GM19438 (cell line): ENCODE measurements at regions not wholly inside any gene's neighbourhood (a gene's known extent, or its start where the extent isn't known, plus 50 kb on each side); places are given as distances from the start of the nearest gene placed in this dataset.

Experiments
- ATAC-seq: cut with Tn5 transposase; IDR thresholded peaks from one replicate; pipeline ENCODE4 v1.9.1; 2021; ENCODE audit warnings: low read depth; ENCODE audit not compliant: unreplicated experiment

GRCh38 chr2:204175552-204176271 lies 239.1 kb downstream of the ICOS start:
- ATAC-seq = no peak

DNA sequence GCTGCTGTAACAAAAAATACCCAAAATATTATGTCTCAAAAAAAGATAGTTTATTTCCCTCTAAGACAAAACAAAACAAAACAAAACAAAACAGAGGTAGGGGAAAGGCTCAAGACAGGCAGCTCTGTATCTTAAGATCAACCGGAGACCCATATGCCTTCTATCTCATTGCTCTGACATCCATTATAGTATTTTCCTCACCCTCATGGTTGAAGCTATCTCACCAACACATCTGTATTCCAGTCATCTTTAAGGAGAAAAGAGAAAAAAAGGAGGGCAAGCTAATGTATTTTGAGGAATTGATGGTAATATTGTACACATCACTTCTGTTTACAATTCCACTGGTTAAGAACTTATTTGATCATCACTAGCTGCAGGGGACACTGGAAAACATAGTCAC lies 239.7 kb downstream of the ICOS start:
- no peak for ATAC-seq

- ATAC-seq = no peak
These were observed 240.9 kb downstream of the ICOS start for GRCh38 chr2:204177251-204177976.

DNA sequence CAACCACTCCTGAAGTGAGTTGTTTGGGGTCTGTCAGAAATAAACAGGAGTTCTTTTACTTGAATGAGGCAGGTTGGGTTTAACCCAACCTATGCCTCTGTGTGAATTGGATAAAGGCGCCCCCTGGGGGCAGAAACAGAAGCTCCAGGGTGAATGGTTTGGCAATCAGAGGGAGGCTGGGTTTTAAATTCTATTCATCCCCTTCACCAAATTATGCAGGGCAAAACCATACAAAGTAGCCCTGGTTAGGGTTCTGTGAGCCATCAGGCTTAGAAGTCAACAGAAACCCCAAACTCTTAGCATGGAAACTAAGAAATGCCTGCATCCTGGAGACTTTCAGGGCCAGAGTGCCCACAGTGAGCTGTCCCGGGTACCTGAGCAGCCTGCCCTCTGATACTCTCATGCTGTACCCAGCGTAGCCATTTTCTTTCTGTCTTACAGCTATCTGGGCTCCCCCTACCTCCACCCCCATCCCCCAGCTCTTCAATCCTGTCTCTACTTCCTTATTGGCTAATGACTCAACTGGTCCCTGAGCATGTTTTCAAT lies 241.5 kb downstream of the ICOS start:
- ATAC-seq = no peak

DNA sequence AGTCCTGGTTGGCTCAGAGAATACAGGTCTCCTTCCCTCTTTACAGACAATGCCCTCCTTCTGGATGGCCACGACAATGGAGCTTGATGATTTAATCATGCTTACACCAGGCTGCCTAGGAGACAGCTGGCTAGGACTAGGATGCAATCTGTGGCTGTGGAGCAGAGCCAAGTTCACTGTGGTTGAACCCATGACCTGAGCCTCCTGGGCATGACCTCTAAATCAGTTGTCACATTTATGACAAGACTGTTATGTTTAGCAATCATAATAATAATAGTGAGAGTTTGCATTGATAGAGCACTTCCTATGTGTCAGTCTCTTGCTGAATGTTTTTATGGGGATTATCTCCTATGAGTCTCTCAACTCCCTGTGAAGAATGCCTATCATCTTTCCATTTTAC lies 244.1 kb downstream of the ICOS start:
- ATAC-seq = no peak

- ATAC-seq = no peak
These were observed 247.0 kb downstream of the ICOS start for GRCh38 chr2:204183608-204184007.

- ATAC-seq = no peak
These were observed 247.7 kb downstream of the ICOS start for GRCh38 chr2:204184226-204184625.

DNA sequence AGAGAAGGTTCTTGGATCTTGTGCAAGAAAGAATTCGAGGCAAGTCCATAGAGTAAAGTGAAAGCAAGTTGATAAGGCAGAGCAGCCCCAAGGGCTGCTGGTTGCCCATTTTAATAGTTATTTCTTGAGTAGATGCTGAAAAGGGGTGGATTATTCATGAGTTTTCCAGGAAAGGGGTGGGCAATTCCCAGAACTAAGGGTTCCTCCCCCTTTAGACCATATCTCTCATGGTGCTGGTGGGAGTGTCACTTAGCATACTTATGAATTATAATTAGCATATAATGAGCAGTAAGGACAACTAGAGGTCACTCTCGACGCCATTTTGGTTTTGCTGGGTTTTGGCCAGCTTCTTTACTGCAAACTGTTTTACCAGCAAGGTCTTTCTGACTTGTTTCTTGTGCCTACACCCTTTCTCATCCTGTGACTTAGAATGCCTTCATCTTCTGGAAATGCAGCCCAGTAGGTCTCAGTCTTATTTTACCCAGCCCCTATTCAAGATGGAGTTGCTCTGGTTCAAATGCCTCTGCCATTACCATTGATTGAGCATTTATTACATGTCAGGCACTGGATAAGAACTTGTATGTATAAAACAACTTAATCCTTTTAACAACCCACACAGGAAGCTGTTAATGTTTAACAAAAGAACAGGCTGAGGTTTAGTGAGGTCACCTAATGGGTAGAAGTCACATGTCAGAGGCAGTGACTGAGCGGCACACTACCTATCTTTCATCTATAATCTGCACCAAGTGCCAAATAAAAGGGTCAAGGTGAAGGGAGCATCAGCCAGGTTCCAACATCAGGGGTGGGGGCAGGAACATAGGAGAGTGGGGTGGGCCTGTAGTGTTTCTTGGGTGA lies 250.9 kb downstream of the ICOS start:
- no peak for ATAC-seq

- ATAC-seq = no peak
These were observed 255.0 kb downstream of the ICOS start for GRCh38 chr2:204191574-204191973.

DNA sequence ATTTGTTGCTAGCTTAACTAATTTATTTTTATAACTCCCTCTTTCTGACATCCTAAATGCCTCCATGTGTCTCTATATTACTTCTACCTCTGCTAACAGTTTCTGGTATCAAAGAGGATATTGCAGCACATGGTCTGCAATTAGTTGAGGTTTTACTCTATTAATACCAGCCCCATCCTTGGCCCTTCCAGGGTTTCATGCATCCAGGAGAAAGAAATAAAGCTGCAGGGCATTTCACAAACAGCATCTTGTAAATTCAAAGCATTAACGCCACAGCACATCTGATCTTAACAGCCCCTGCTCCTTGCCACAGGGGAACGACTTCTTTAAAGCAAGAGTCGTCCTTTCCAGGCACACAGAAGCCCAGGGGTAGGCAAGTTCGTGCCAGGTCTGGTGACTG lies 258.9 kb downstream of the ICOS start:
- no peak for ATAC-seq

DNA sequence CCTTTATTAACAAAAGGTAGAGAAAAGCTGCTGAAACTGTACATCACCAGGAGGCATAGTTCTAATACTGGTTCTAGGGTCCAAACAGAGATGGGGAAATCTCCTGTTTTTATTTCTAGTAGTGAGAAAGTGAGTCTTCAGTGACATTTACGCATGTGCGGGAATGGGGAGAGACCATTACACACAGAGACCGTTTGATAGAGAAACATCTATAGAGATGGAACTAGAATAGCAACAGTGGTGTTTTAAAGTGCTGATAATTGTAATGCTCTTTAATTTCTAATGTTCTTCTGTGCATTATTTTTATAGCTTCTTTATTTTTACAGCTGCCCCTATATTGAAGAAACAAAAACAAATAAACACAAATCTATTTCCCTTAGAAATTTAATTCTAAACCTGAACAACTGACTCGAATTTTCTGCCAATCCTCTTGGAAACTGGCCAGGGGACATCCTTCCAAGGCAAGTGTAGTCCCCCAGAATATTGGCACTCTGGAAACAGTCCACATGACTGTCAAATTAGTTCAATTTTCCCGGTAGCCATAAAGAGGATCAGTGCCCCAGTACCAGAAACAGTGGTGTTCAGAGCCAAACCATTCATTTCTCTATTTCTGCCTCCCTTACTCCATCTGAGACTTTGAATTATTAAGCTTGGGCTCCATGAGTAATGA lies 260.9 kb downstream of the ICOS start:
- ATAC-seq = no peak

DNA sequence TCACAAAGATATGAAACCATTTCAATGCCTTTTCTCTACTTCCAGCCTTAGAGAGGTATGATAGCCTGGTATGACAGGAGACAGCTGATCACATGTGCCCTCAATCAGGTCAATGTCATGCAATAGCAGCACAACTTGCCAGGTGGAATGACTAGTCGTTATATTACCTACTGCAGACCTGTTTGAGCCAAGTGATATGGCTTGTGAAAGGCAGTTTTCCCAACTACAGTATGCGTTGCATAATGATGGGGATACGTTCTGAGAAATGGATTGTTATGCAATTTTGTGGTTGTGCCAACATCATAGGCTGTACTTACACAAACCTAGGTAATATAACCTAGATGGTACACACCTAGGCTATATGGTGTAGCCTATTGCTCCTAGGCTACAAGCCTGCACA lies 262.8 kb downstream of the ICOS start:
- no peak for ATAC-seq

GRCh38 chr2:204201507-204201906 lies 264.9 kb downstream of the ICOS start:
- ATAC-seq = no peak

GRCh38 chr2:204202253-204202652 lies 265.7 kb downstream of the ICOS start:
- ATAC-seq = no peak

- ATAC-seq = no peak
These were observed 267.1 kb downstream of the ICOS start for GRCh38 chr2:204203704-204204103.

DNA sequence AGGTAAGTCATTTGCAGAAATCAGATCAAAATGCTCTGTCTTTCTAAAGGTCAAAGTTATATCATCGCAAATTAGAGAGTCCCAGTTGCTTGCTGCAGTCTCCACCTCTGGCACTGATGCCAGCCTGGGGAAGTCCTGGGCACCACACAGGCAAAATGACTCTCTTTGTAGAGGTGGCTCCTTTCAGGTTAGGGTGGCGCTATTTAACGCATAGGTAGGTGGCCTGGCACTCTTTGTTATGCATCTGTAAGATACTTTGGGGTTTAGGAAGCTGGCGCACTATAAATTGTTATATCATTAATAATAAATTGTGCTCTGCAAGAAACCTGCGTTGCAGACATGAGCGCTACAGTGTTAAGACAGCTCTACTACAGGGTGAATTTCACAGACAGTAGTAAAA lies 268.5 kb downstream of the ICOS start:
- ATAC-seq = no peak

GRCh38 chr2:204205538-204205937 lies 269.0 kb downstream of the ICOS start:
- ATAC-seq = no peak

DNA sequence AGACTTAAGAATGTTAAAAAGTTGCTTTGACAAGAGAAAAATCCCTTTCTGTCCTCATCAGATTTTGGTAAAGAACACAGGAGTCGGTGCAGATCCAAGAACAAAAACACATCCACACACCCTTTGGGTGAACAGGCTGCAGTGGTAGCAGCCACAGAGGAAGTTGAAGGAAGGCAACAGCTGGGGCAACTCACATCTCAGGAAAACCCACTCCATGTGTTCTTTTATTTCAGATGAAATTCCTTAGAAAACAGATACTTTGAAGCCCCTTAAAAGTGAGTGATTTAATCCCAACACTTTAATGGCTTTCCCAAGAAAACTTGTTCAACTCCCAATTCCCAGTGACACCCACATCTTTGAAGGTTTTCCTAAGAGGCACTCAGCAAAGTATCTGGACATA lies 271.3 kb downstream of the ICOS start:
- ATAC-seq = no peak

DNA sequence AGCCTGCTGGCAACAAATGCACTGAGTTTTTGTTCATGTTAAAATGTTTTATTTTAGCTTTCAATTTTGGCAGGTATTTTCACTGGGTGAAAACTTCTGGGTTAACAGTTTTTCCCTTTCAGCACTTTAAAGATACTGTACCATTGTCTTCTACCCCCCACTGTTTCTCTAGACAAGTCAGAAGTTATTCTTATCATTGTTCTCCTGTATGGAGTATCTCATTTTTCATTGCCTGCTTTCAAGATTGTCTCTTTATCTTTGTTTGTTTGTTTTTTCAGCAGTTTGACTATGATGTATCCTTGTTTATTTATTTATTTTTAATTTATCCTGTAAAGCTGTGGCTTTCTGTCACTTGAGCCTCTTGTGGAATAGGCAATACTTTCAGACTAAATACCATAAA lies 277.0 kb downstream of the ICOS start:
- ATAC-seq = no peak

DNA sequence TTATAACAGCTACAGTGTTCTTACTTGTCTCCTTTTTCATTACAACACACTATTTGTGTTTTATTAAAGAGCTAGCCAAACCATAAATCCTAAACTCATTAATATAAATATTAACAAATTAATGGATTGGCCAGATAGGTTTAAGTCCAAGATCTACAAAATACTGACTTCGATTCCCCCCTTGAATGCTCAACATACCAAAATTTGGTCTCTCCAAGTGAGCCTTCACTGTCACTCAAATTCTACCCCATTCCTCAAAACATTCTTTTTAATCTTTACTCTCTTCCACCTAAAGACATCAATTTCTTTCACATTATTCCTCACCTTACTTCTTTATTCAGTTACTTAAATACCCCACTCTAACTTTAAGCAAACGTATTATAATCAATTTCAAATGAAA lies 281.5 kb downstream of the ICOS start:
- no peak for ATAC-seq

DNA sequence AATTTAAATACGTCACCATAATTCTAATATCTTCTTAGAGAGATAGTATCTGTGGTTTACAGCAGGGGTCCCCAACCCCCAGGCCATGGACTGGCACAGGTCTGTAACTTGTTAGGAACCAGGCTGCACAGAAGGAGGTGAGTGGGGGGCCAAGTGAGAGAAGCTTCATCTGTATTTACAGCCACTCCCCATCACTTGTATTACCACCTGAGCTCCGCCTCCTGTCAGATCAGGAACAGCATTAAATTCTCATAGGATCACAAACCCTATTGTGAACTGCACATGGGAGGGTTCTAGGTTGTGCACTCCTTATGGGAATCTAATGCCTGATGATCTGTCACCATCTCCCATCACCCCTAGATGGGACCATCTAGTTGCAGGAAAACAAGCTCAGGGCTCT lies 282.6 kb downstream of the ICOS start:
- ATAC-seq = no peak
